ENCODE measurements at regions not wholly inside any gene's neighbourhood (a gene's known extent, or its start where the extent isn't known, plus 50 kb on each side); places are given as distances from the start of the nearest gene placed in this dataset.

- TF ChIP-seq CTCF (IDR thresholded peaks at IDR 0.05; ENCODE audit: low read depth, low read length, poor library complexity, severe bottlenecking), result no peak
- TF ChIP-seq EZH2phosphoT487 (IDR thresholded peaks at IDR 0.05; ENCODE audit: borderline replicate concordance, low read length), result no peak
- no peak overlapping the region for H3K4me2 ChIP-seq (ENCODE audit: low read length)
- H3K27me3 ChIP-seq (ENCODE audit: control insufficient read depth, low read length), result no peaks in the 10 kb centered on the region
- no peaks in the 10 kb centered on the region for H3K9me3 ChIP-seq (ENCODE audit: control insufficient read depth, insufficient read depth, low read length)
- H3K4me3 ChIP-seq (ENCODE audit: low read length), result no peak overlapping the region
- no peaks in the 10 kb centered on the region for H3K9me2 ChIP-seq (replicated peaks; ENCODE audit: control insufficient read depth, low read length)
- H3K79me2 ChIP-seq (ENCODE audit: control insufficient read depth, low read length), result no peaks in the 10 kb centered on the region
- no peaks in the 10 kb centered on the region for H3K36me3 ChIP-seq (ENCODE audit: control insufficient read depth, low read length)
- no peak overlapping the region for H3K27ac ChIP-seq (ENCODE audit: low read depth, low read length)
- H4K20me1 ChIP-seq (ENCODE audit: control insufficient read depth, insufficient read depth, low read depth, low read length), result no peaks in the 10 kb centered on the region
- no peaks in the 10 kb centered on the region for H3F3A ChIP-seq (ENCODE audit: control insufficient read depth, insufficient read depth)
- no peaks in the 10 kb centered on the region for H3K4me1 ChIP-seq (ENCODE audit: control insufficient read depth, low read length)
Observed at GRCh38 chr7:15755061-15755460, 68.6 kb upstream of the MEOX2 start.

GRCh38 chr7:15753887-15754579, 67.5 kb upstream of the MEOX2 start:
- TF ChIP-seq EZH2phosphoT487 (IDR thresholded peaks at IDR 0.05; ENCODE audit: borderline replicate concordance, low read length) (no peak), CTCF (IDR thresholded peaks at IDR 0.05; ENCODE audit: low read depth, low read length, poor library complexity, severe bottlenecking) (no peak)

GRCh38 chr7:15752377-15752776, 65.9 kb upstream of the MEOX2 start:
- no peak overlapping the region for H3K4me2 ChIP-seq (ENCODE audit: low read length)
- H3K79me2 ChIP-seq (ENCODE audit: control insufficient read depth, low read length), result no peaks in the 10 kb centered on the region
- H3K4me3 ChIP-seq (ENCODE audit: low read length), result no peak overlapping the region
- no peaks in the 10 kb centered on the region for H3K27me3 ChIP-seq (ENCODE audit: control insufficient read depth, low read length)
- TF ChIP-seq EZH2phosphoT487 (IDR thresholded peaks at IDR 0.05; ENCODE audit: borderline replicate concordance, low read length), result no peak
- TF ChIP-seq CTCF (IDR thresholded peaks at IDR 0.05; ENCODE audit: low read depth, low read length, poor library complexity, severe bottlenecking), result no peak
- no peaks in the 10 kb centered on the region for H3K9me2 ChIP-seq (replicated peaks; ENCODE audit: control insufficient read depth, low read length)
- H3K36me3 ChIP-seq (ENCODE audit: control insufficient read depth, low read length), result no peaks in the 10 kb centered on the region
- H3K27ac ChIP-seq (ENCODE audit: low read depth, low read length), result no peak overlapping the region
- no peaks in the 10 kb centered on the region for H3K4me1 ChIP-seq (ENCODE audit: control insufficient read depth, low read length)
- H3F3A ChIP-seq (ENCODE audit: control insufficient read depth, insufficient read depth), result no peaks in the 10 kb centered on the region
- H4K20me1 ChIP-seq (ENCODE audit: control insufficient read depth, insufficient read depth, low read depth, low read length), result no peaks in the 10 kb centered on the region
- no peaks in the 10 kb centered on the region for H3K9me3 ChIP-seq (ENCODE audit: control insufficient read depth, insufficient read depth, low read length)

More at GRCh38 chr7:15753887-15754579, 67.5 kb upstream of the MEOX2 start:
- Histone ChIP-seq H3K27ac (ENCODE audit: low read depth, low read length) (no peak overlapping the region), H3K4me1 (ENCODE audit: control insufficient read depth, low read length) (no peaks in the 10 kb centered on the region), H3K4me2 (ENCODE audit: low read length) (no peak overlapping the region), H3F3A (ENCODE audit: control insufficient read depth, insufficient read depth) (no peaks in the 10 kb centered on the region), H3K36me3 (ENCODE audit: control insufficient read depth, low read length) (no peaks in the 10 kb centered on the region), H3K9me3 (ENCODE audit: control insufficient read depth, insufficient read depth, low read length) (no peaks in the 10 kb centered on the region), H3K4me3 (ENCODE audit: low read length) (no peak overlapping the region), H4K20me1 (ENCODE audit: control insufficient read depth, insufficient read depth, low read depth, low read length) (no peaks in the 10 kb centered on the region), H3K27me3 (ENCODE audit: control insufficient read depth, low read length) (no peaks in the 10 kb centered on the region), H3K79me2 (ENCODE audit: control insufficient read depth, low read length) (no peaks in the 10 kb centered on the region), H3K9me2 (replicated peaks; ENCODE audit: control insufficient read depth, low read length) (no peaks in the 10 kb centered on the region)

Data from DOHH2 (cell line).